H9 (cell line): ENCODE measurements at regions not wholly inside any gene's neighbourhood (a gene's known extent, or its start where the extent isn't known, plus 50 kb on each side); places are given as distances from the start of the nearest gene placed in this dataset.

Experiments used
- DNase-seq: peaks from one replicate; pipeline ENCODE4 v3.0.0-alpha.2; 2017
- H2AFZ ChIP-seq: one replicate; pipeline ENCODE4 v1.6.1; 2013; ENCODE audit warnings: mild to moderate bottlenecking, low read length, control low read depth, moderate library complexity
- H2AK5ac ChIP-seq: 2 replicates; pipeline ENCODE4 v1.6.1; 2013; ENCODE audit warnings: low read length, control low read depth, mixed read lengths; ENCODE audit not compliant: insufficient read length
- H2BK120ac ChIP-seq: one replicate; pipeline ENCODE4 v1.6.1; 2013; ENCODE audit warnings: low read depth, mild to moderate bottlenecking, low read length, control low read depth, inconsistent platforms; ENCODE audit not compliant: poor library complexity, severe bottlenecking
- H2BK12ac ChIP-seq: 2 replicates; pipeline ENCODE4 v1.6.1; 2013; ENCODE audit warnings: low read length, control low read depth, mixed read lengths, low read depth; ENCODE audit not compliant: insufficient read length
- H2BK15ac ChIP-seq: 2 replicates; pipeline ENCODE4 v1.6.1; 2013; ENCODE audit warnings: low read depth, low read length, control low read depth
- H2BK20ac ChIP-seq: one replicate; pipeline ENCODE4 v1.6.1; 2013; ENCODE audit warnings: low read depth, mild to moderate bottlenecking, low read length, control low read depth, inconsistent platforms; ENCODE audit not compliant: poor library complexity, severe bottlenecking
- H2BK5ac ChIP-seq: 2 replicates; pipeline ENCODE4 v1.6.1; 2013; ENCODE audit warnings: low read length, control low read depth, mixed read lengths; ENCODE audit not compliant: insufficient read length
- H3K14ac ChIP-seq: 2 replicates; pipeline ENCODE4 v1.6.1; 2013; ENCODE audit warnings: low read length, control low read depth; ENCODE audit not compliant: insufficient read depth
- H3K18ac ChIP-seq: 2 replicates; pipeline ENCODE4 v1.6.1; 2013; ENCODE audit warnings: low read depth, mild to moderate bottlenecking, mixed read lengths, low read length, control low read depth; ENCODE audit not compliant: insufficient read length
- H3K23ac ChIP-seq: 2 replicates; pipeline ENCODE4 v1.6.1; 2013; ENCODE audit warnings: low read length, control low read depth, mixed read lengths, low read depth; ENCODE audit not compliant: insufficient read length
- H3K23me2 ChIP-seq: 2 replicates; pipeline ENCODE4 v1.6.1; 2013; ENCODE audit warnings: low read depth, mild to moderate bottlenecking, mixed read lengths, low read length, control low read depth; ENCODE audit not compliant: insufficient read length, poor library complexity, severe bottlenecking
- H3K27ac ChIP-seq: 2 replicates; pipeline ENCODE4 v1.5.1; 2013; ENCODE audit warnings: low read length, control low read depth, mixed read lengths, low read depth; ENCODE audit not compliant: insufficient read length
- H3K27me3 ChIP-seq: 2 replicates; pipeline ENCODE4 v1.6.1; 2013; ENCODE audit warnings: low read length, control low read depth, inconsistent platforms; ENCODE audit not compliant: insufficient read depth
- H3K4ac ChIP-seq: 2 replicates; pipeline ENCODE4 v1.6.1; 2013; ENCODE audit warnings: low read depth, mild to moderate bottlenecking, control low read depth, inconsistent platforms, low read length, moderate library complexity
- H3K4me1 ChIP-seq: 2 replicates; pipeline ENCODE4 v1.6.1; 2013; ENCODE audit warnings: low read length, control low read depth, inconsistent platforms; ENCODE audit not compliant: insufficient read depth
- H3K4me2 ChIP-seq: 2 replicates; pipeline ENCODE4 v1.6.1; 2013; ENCODE audit warnings: low read length, control low read depth, mixed read lengths; ENCODE audit not compliant: insufficient read length, insufficient read depth
- H3K56ac ChIP-seq: 2 replicates; pipeline ENCODE4 v1.6.1; 2013; ENCODE audit warnings: low read depth, mild to moderate bottlenecking, mixed read lengths, low read length, control low read depth; ENCODE audit not compliant: insufficient read length
- H3K79me1 ChIP-seq: 2 replicates; pipeline ENCODE4 v1.6.1; 2013; ENCODE audit warnings: low read depth, mild to moderate bottlenecking, moderate library complexity, low read length, control low read depth, inconsistent platforms; ENCODE audit not compliant: insufficient read depth, poor library complexity, severe bottlenecking
- H3K79me2 ChIP-seq: 2 replicates; pipeline ENCODE4 v1.6.1; 2013; ENCODE audit warnings: low read length, control low read depth, inconsistent platforms; ENCODE audit not compliant: insufficient read depth
- H3K9ac ChIP-seq: 2 replicates; pipeline ENCODE4 v1.6.1; 2013; ENCODE audit warnings: low read length, control low read depth, mixed read lengths; ENCODE audit not compliant: insufficient read length; ENCODE audit errors: extremely low read depth
- H3K9me3 ChIP-seq: one replicate; pipeline ENCODE4 v1.6.1; 2013; ENCODE audit warnings: low read depth, low read length, inconsistent platforms; ENCODE audit not compliant: control insufficient read depth
- H3T11ph ChIP-seq: one replicate; pipeline ENCODE4 v1.6.1; 2013; ENCODE audit warnings: mild to moderate bottlenecking, low read length, control low read depth, inconsistent platforms
- H4K20me1 ChIP-seq: one replicate; pipeline ENCODE4 v1.6.1; 2013; ENCODE audit not compliant: control insufficient read depth, insufficient read length, insufficient read depth
- H4K5ac ChIP-seq: 2 replicates; pipeline ENCODE4 v1.6.1; 2013; ENCODE audit warnings: low read depth, mild to moderate bottlenecking, mixed read lengths, low read length, control low read depth; ENCODE audit not compliant: insufficient read length
- H4K8ac ChIP-seq: replicated peaks from 2 replicates; pipeline ENCODE4 v1.6.1; 2013; ENCODE audit warnings: low read length, control low read depth, mixed read lengths, low read depth; ENCODE audit not compliant: insufficient read length
- H4K91ac ChIP-seq: 2 replicates; pipeline ENCODE4 v1.6.1; 2013; ENCODE audit warnings: low read depth, mild to moderate bottlenecking, moderate library complexity, mixed read lengths, low read length, control low read depth; ENCODE audit not compliant: insufficient read length
- H3K27ac Mint-ChIP-seq, 3 experiments: 2 replicates in 2 of 3; 3 replicates in 1 of 3; pipeline ENCODE4 v1.8.0; 2020 to 2021; ENCODE audit warnings: mixed read lengths in 3 of 3, mild to moderate bottlenecking in 1 of 3, moderate library complexity in 1 of 3
- H3K27me3 Mint-ChIP-seq: 2 replicates; pipeline ENCODE4 v1.8.0; 2021; ENCODE audit warnings: low read depth, mild to moderate bottlenecking, moderate library complexity, mixed read lengths
- H3K36me3 Mint-ChIP-seq, 3 experiments: 2 replicates in 2 of 3; 3 replicates in 1 of 3; pipeline ENCODE4 v1.8.0; 2020 to 2021; ENCODE audit warnings: low read depth in 3 of 3, mixed read lengths in 3 of 3; ENCODE audit not compliant: insufficient read depth in 1 of 3
- H3K4me1 Mint-ChIP-seq, 2 experiments: 2 replicates each; pipeline ENCODE4 v1.8.0; 2020; ENCODE audit warnings: mixed read lengths in 2 of 2
- H3K4me3 Mint-ChIP-seq, 2 experiments: 2 replicates in 1 of 2; 3 replicates in 1 of 2; pipeline ENCODE4 v1.8.0; 2020 to 2021; ENCODE audit warnings: mild to moderate bottlenecking in 2 of 2, mixed read lengths in 2 of 2, moderate library complexity in 1 of 2
- H3K9me3 Mint-ChIP-seq, 2 experiments: 2 replicates in 1 of 2; 3 replicates in 1 of 2; pipeline ENCODE4 v1.8.0; 2020; ENCODE audit warnings: mild to moderate bottlenecking in 2 of 2, mixed read lengths in 2 of 2, moderate library complexity in 1 of 2
- CTCF ChIP-seq: fragments of 200-600 bp; sonication (generic); conservative IDR thresholded peaks from 3 replicates; pipeline ENCODE4 v1.8.0; 2021; ENCODE audit warnings: antibody characterized with exemption, mild to moderate bottlenecking
- WGBS: extraction: QIAGEN DNeasy Blood & Tissue Kit; methylation state at CpG from one replicate; pipeline ENCODE4 v1.1.7; 2013; ENCODE audit warnings: missing lambda C conversion rate, low lambda C conversion rate, mixed read lengths; ENCODE audit not compliant: insufficient read length; ENCODE audit errors: extremely low coverage; 5-methylcytosine and 5-hydroxymethylcytosine counted together

GRCh38 chr4:129189630-129190029 lies 93.7 kb downstream of the C4orf33 start:
- no peak for TF ChIP-seq CTCF
- Histone ChIP-seq H4K20me1 (no peaks in the 10 kb centered on the region), H3K18ac (no peak overlapping the region), H3K27me3 (no peaks in the 10 kb centered on the region), H2BK12ac (no peak overlapping the region), H3K9me3 (no peaks in the 10 kb centered on the region), H3T11ph (no peak overlapping the region), H2AFZ (no peak overlapping the region), H3K23ac (no peak overlapping the region), H3K23me2 (no peaks in the 10 kb centered on the region), H3K9ac (no peak overlapping the region), H3K56ac (no peak overlapping the region), H4K91ac (no peak overlapping the region), H3K14ac (no peak overlapping the region), H3K27ac (no peak overlapping the region), H2BK15ac (no peak overlapping the region), H2BK120ac (no peak overlapping the region), H4K8ac (no peak overlapping the region), H2BK20ac (no peak overlapping the region), H3K4me2 (no peak overlapping the region), H2AK5ac (no peak overlapping the region), H3K4me1 (no peaks in the 10 kb centered on the region), H4K5ac (no peak overlapping the region), H3K79me2 (no peaks in the 10 kb centered on the region), H3K4ac (no peak overlapping the region), H2BK5ac (no peak overlapping the region), H3K79me1 (no peaks in the 10 kb centered on the region)
- peaks cover 4% of the 10 kb centered on the region for H3K27me3 Mint-ChIP-seq
- no peak for DNase-seq
- WGBS: no CpG with 5 or more reads among the region's 4 CpGs
- H3K4me1 Mint-ChIP-seq: no peaks in the 10 kb centered on the region
- no peak overlapping the region for H3K4me3 Mint-ChIP-seq
- H3K27ac Mint-ChIP-seq: no peak overlapping the region
- H3K9me3 Mint-ChIP-seq: no peaks in the 10 kb centered on the region
- no peaks in the 10 kb centered on the region for H3K36me3 Mint-ChIP-seq
